ENCODE measurements at regions not wholly inside any gene's neighbourhood (a gene's known extent, or its start where the extent isn't known, plus 50 kb on each side); places are given as distances from the start of the nearest gene placed in this dataset.

DNA sequence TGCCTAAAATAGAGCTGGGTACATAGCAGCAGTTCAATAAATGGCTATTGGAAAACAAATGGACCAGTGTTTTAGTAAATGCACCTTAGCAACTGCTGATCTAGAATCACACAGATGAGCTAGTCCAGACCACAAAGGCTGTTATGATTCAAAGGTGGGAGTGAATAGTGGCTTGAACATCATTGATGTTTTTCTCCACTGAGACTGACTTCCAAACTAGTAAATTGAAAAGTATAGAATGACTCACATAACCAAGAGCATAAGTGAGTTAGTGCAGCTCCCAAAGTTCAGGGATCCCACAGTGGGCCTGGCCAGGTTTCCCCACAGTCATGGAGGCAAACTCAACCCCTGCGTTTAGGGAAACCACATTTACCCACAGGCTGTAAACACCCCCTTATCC, 106.7 kb upstream of the YPEL5 start:
- TF ChIP-seq, protein P1, sequence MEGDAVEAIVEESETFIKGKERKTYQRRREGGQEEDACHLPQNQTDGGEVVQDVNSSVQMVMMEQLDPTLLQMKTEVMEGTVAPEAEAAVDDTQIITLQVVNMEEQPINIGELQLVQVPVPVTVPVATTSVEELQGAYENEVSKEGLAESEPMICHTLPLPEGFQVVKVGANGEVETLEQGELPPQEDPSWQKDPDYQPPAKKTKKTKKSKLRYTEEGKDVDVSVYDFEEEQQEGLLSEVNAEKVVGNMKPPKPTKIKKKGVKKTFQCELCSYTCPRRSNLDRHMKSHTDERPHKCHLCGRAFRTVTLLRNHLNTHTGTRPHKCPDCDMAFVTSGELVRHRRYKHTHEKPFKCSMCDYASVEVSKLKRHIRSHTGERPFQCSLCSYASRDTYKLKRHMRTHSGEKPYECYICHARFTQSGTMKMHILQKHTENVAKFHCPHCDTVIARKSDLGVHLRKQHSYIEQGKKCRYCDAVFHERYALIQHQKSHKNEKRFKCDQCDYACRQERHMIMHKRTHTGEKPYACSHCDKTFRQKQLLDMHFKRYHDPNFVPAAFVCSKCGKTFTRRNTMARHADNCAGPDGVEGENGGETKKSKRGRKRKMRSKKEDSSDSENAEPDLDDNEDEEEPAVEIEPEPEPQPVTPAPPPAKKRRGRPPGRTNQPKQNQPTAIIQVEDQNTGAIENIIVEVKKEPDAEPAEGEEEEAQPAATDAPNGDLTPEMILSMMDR (IDR thresholded peaks at IDR 0.05) = no peak
- TF ChIP-seq POLR2AphosphoS5 (IDR thresholded peaks at IDR 0.05; ENCODE audit: low read depth, low read length) (no peak), SIN3A (IDR thresholded peaks at IDR 0.05; ENCODE audit: borderline replicate concordance, insufficient read depth, low read depth, low read length) (no peak), TCF7L2 (IDR thresholded peaks at IDR 0.05; ENCODE audit: low read depth, low read length) (no peak)
- TF ChIP-seq, protein P2, sequence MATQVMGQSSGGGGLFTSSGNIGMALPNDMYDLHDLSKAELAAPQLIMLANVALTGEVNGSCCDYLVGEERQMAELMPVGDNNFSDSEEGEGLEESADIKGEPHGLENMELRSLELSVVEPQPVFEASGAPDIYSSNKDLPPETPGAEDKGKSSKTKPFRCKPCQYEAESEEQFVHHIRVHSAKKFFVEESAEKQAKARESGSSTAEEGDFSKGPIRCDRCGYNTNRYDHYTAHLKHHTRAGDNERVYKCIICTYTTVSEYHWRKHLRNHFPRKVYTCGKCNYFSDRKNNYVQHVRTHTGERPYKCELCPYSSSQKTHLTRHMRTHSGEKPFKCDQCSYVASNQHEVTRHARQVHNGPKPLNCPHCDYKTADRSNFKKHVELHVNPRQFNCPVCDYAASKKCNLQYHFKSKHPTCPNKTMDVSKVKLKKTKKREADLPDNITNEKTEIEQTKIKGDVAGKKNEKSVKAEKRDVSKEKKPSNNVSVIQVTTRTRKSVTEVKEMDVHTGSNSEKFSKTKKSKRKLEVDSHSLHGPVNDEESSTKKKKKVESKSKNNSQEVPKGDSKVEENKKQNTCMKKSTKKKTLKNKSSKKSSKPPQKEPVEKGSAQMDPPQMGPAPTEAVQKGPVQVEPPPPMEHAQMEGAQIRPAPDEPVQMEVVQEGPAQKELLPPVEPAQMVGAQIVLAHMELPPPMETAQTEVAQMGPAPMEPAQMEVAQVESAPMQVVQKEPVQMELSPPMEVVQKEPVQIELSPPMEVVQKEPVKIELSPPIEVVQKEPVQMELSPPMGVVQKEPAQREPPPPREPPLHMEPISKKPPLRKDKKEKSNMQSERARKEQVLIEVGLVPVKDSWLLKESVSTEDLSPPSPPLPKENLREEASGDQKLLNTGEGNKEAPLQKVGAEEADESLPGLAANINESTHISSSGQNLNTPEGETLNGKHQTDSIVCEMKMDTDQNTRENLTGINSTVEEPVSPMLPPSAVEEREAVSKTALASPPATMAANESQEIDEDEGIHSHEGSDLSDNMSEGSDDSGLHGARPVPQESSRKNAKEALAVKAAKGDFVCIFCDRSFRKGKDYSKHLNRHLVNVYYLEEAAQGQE (IDR thresholded peaks at IDR 0.05; ENCODE audit: insufficient read depth in 1 of 2, low read depth in 2 of 2, low read length in 1 of 2) = no peak

Data from Panc1 (cell line).